KMS-11 (cell line): ENCODE measurements at regions not wholly inside any gene's neighbourhood (a gene's known extent, or its start where the extent isn't known, plus 50 kb on each side); places are given as distances from the start of the nearest gene placed in this dataset.

Experiments used
- H2AFZ ChIP-seq: fragments of 200-600 bp; sonication (generic); 2 replicates; pipeline ENCODE4 v1.6.1; 2016; ENCODE audit warnings: antibody characterized with exemption, mixed run types, low read depth
- H3K27ac ChIP-seq: fragments of 200-600 bp; sonication (generic); 2 replicates; pipeline ENCODE4 v1.6.1; 2016; ENCODE audit warnings: mild to moderate bottlenecking, mixed run types
- H3K27me3 ChIP-seq: fragments of 200-600 bp; sonication (generic); 2 replicates; pipeline ENCODE4 v1.6.1; 2017; ENCODE audit warnings: mild to moderate bottlenecking, low read depth, mixed run types, moderate library complexity; ENCODE audit not compliant: insufficient read depth
- H3K36me3 ChIP-seq: fragments of 200-600 bp; sonication (generic); 2 replicates; pipeline ENCODE4 v1.6.1; 2017; ENCODE audit warnings: mild to moderate bottlenecking, mixed run types; ENCODE audit not compliant: insufficient read depth
- H3K4me1 ChIP-seq: fragments of 200-600 bp; sonication (generic); 2 replicates; pipeline ENCODE4 v1.6.1; 2016; ENCODE audit warnings: mild to moderate bottlenecking, low read depth, mixed run types; ENCODE audit not compliant: poor library complexity, severe bottlenecking
- H3K4me2 ChIP-seq: fragments of 200-600 bp; sonication (generic); 2 replicates; pipeline ENCODE4 v1.7.0; 2016; ENCODE audit warnings: mild to moderate bottlenecking, mixed run types
- H3K4me3 ChIP-seq: fragments of 200-600 bp; sonication (generic); IDR thresholded peaks from 2 replicates; pipeline ENCODE4 v1.6.1; 2017; ENCODE audit warnings: low read depth, low read length, mixed read lengths; ENCODE audit not compliant: insufficient read depth
- H3K79me2 ChIP-seq: fragments of 200-600 bp; sonication (generic); 2 replicates; pipeline ENCODE4 v1.6.1; 2016; ENCODE audit warnings: low read depth, mixed run types; ENCODE audit not compliant: insufficient read depth
- H3K9ac ChIP-seq: fragments of 200-600 bp; sonication (generic); 2 replicates; pipeline ENCODE4 v1.6.1; 2016; ENCODE audit warnings: mild to moderate bottlenecking, mixed run types
- H4K20me1 ChIP-seq: fragments of 200-600 bp; sonication (generic); 2 replicates; pipeline ENCODE4 v1.6.1; 2016; ENCODE audit warnings: mild to moderate bottlenecking, mixed run types; ENCODE audit not compliant: insufficient read depth
- CTCF ChIP-seq: fragments of 200-600 bp; sonication (generic); conservative IDR thresholded peaks from 2 replicates; pipeline ENCODE4 v1.6.1; 2017; ENCODE audit warnings: low read depth, mild to moderate bottlenecking, antibody characterized with exemption, low read length, moderate library complexity, mixed read lengths

GRCh38 chr15:98445315-98445714 lies 203.0 kb upstream of the IGF1R start:
- no peaks in the 10 kb centered on the region for H3K36me3 ChIP-seq
- no peak overlapping the region for H3K27ac ChIP-seq
- no peak overlapping the region for H3K9ac ChIP-seq
- H3K79me2 ChIP-seq = no peaks in the 10 kb centered on the region
- H4K20me1 ChIP-seq = no peaks in the 10 kb centered on the region
- no peaks in the 10 kb centered on the region for H3K27me3 ChIP-seq
- no peak overlapping the region for H3K4me3 ChIP-seq
- no peak for TF ChIP-seq CTCF
- H3K4me2 ChIP-seq = no peak overlapping the region
- H2AFZ ChIP-seq = no peak overlapping the region
- peaks cover 13% of the 10 kb centered on the region for H3K4me1 ChIP-seq

- peaks cover 13% of the 10 kb centered on the region for H3K4me1 ChIP-seq
- H3K27ac ChIP-seq = no peak overlapping the region
- no peaks in the 10 kb centered on the region for H3K79me2 ChIP-seq
- H3K36me3 ChIP-seq = no peaks in the 10 kb centered on the region
- H4K20me1 ChIP-seq = no peaks in the 10 kb centered on the region
- no peak for TF ChIP-seq CTCF
- H3K27me3 ChIP-seq = no peaks in the 10 kb centered on the region
- no peak overlapping the region for H3K4me3 ChIP-seq
- H3K4me2 ChIP-seq = no peak overlapping the region
- no peak overlapping the region for H3K9ac ChIP-seq
- no peak overlapping the region for H2AFZ ChIP-seq
Measured at GRCh38 chr15:98446083-98446482, 202.3 kb upstream of the IGF1R start.

GRCh38 chr15:98447069-98447468 lies 201.3 kb upstream of the IGF1R start:
- Histone ChIP-seq H3K36me3 (no peaks in the 10 kb centered on the region), H3K27me3 (no peaks in the 10 kb centered on the region), H3K27ac (no peak overlapping the region), H3K9ac (no peak overlapping the region), H2AFZ (no peak overlapping the region), H3K79me2 (no peaks in the 10 kb centered on the region), H3K4me2 (no peak overlapping the region), H3K4me3 (no peak overlapping the region), H3K4me1 (peaks cover 13% of the 10 kb centered on the region), H4K20me1 (no peaks in the 10 kb centered on the region)
- no peak for TF ChIP-seq CTCF

GRCh38 chr15:98451236-98451635 lies 197.1 kb upstream of the IGF1R start:
- no peaks in the 10 kb centered on the region for H3K27me3 ChIP-seq
- H2AFZ ChIP-seq = no peak overlapping the region
- no peak overlapping the region for H3K27ac ChIP-seq
- no peak for TF ChIP-seq CTCF
- no peaks in the 10 kb centered on the region for H3K4me1 ChIP-seq
- no peak overlapping the region for H3K4me2 ChIP-seq
- no peak overlapping the region for H3K4me3 ChIP-seq
- no peak overlapping the region for H3K9ac ChIP-seq
- no peaks in the 10 kb centered on the region for H3K79me2 ChIP-seq
- no peaks in the 10 kb centered on the region for H4K20me1 ChIP-seq
- no peaks in the 10 kb centered on the region for H3K36me3 ChIP-seq

- Histone ChIP-seq H3K4me2 (no peak overlapping the region), H3K9ac (no peak overlapping the region), H3K4me3 (no peak overlapping the region), H4K20me1 (no peaks in the 10 kb centered on the region), H3K4me1 (no peaks in the 10 kb centered on the region), H3K27ac (no peak overlapping the region), H3K27me3 (no peaks in the 10 kb centered on the region), H3K36me3 (no peaks in the 10 kb centered on the region), H2AFZ (no peak overlapping the region), H3K79me2 (no peaks in the 10 kb centered on the region)
- TF ChIP-seq CTCF = no peak
Measured at GRCh38 chr15:98452238-98452637, 196.1 kb upstream of the IGF1R start.
